HCT116 (cell line): ENCODE measurements at regions not wholly inside any gene's neighbourhood (a gene's known extent, or its start where the extent isn't known, plus 50 kb on each side); places are given as distances from the start of the nearest gene placed in this dataset.

Experiments
- EGR1 ChIP-seq: IDR thresholded peaks from 2 replicates; pipeline ENCODE4 v1.6.1; 2012; ENCODE audit warnings: low read depth
- POLR2A ChIP-seq: IDR thresholded peaks from 2 replicates; pipeline ENCODE4 v1.7.0; 2011; ENCODE audit warnings: borderline replicate concordance; ENCODE audit not compliant: insufficient read depth, insufficient read length; ENCODE audit errors: extremely low read depth
- ZNF274 ChIP-seq: fragments of 200-500 bp; sonication (Bioruptor generic); IDR thresholded peaks from 2 replicates; pipeline ENCODE4 v1.6.1; 2014; ENCODE audit warnings: mild to moderate bottlenecking, low read depth, low read length, inconsistent platforms
- TF ChIP-seq, protein P1 (sequence below), 3 experiments: fragments of 200-600 bp in 1 of 3; sonication (generic) in 1 of 3; IDR thresholded peaks in 2 of 3; conservative IDR thresholded peaks in 1 of 3; 2 replicates each; pipeline ENCODE4 v1.5.1; 2012 to 2017; ENCODE audit warnings: low read depth in 2 of 3, low read length in 2 of 3, antibody characterized with exemption in 1 of 3, borderline replicate concordance in 1 of 3, control low read depth in 1 of 3, mild to moderate bottlenecking in 1 of 3, mixed read lengths in 1 of 3, mixed run types in 1 of 3, moderate library complexity in 1 of 3; ENCODE audit not compliant: insufficient read depth in 1 of 3
- TF ChIP-seq, protein P2 (sequence below): IDR thresholded peaks from 2 replicates; pipeline ENCODE4 v1.6.1; 2012

DNA sequence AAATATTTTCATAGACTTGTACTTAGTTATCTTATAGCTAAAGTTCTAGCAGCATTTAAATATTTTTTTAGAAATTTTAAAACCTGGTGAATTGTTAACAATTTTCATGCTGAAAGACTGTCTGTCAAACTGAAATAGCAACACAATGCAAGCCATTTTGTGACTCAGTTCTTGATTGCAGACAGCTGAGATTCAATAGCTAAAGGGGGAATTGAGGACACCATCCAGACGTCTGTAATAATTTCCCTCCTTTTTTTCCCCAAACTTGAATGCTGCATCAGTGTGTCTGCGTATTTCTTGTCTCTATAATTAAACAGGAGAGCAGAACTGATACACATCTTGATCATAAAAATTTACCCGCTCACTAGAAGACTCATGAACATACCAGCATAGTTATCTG, 468.3 kb downstream of the GBE1 start:
- TF ChIP-seq EGR1: no peak
- TF ChIP-seq, protein P1, sequence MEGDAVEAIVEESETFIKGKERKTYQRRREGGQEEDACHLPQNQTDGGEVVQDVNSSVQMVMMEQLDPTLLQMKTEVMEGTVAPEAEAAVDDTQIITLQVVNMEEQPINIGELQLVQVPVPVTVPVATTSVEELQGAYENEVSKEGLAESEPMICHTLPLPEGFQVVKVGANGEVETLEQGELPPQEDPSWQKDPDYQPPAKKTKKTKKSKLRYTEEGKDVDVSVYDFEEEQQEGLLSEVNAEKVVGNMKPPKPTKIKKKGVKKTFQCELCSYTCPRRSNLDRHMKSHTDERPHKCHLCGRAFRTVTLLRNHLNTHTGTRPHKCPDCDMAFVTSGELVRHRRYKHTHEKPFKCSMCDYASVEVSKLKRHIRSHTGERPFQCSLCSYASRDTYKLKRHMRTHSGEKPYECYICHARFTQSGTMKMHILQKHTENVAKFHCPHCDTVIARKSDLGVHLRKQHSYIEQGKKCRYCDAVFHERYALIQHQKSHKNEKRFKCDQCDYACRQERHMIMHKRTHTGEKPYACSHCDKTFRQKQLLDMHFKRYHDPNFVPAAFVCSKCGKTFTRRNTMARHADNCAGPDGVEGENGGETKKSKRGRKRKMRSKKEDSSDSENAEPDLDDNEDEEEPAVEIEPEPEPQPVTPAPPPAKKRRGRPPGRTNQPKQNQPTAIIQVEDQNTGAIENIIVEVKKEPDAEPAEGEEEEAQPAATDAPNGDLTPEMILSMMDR (IDR thresholded peaks at IDR 0.05 in 2 of 3, conservative IDR thresholded peaks at IDR 0.05 in 1 of 3; ENCODE audit: borderline replicate concordance in 1 of 3, insufficient read depth in 1 of 3, low read depth in 2 of 3, low read length in 2 of 3): no peak
- no peak for TF ChIP-seq ZNF274
- no peak for TF ChIP-seq POLR2A
- TF ChIP-seq, protein P2, sequence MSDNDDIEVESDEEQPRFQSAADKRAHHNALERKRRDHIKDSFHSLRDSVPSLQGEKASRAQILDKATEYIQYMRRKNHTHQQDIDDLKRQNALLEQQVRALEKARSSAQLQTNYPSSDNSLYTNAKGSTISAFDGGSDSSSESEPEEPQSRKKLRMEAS: no peak
